ENCODE measurements at regions not wholly inside any gene's neighbourhood (a gene's known extent, or its start where the extent isn't known, plus 50 kb on each side); places are given as distances from the start of the nearest gene placed in this dataset.
"Not testable (repeated sequence)": the region's sequence is repeated elsewhere in the genome, so short reads cannot be mapped to it uniquely, and the experiment has no call there.

DNA sequence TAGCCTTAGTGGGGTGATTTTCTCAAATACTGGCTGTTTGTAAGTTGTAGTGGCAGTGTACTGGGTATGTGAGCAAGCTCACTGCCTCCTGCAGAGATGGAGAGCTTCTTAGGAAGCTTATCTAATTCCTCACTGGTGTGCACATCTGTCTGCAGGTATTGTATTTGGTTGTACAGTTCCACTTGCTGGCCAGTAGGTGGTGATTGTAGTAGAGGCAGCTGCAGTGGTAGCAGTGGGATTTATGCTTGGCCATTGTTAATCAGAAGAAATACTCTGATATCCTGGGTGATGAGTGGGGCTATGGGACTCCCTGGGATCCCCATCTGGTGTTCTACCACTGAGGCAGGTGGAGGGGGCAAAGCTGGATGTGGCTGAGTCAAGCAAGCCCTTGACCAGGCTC lies 276.1 kb upstream of the SPAG17 start:
- no peak for DNase-seq (ENCODE audit: low spot score)

- DNase-seq (ENCODE audit: low spot score): no peak
Measured at GRCh38 chr1:118459871-118460270, 274.8 kb upstream of the SPAG17 start.

DNA sequence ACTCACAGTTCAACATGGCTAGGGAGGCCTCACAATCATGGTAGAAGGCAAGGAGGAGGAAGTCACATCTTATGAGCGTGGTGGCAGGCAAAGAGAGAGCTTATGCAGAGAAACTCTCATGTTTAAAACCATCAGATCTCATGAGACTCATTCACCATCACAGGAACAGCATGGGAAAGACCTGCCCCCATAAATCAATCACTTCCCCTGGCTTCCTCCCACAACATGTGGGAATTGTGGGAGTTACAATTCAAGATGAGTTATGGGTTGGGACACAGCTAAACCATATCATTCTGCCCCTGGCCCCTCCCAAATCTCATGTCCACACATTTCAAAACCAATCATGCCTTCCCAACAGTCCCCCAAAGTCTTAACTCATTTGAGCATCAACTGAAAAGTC lies 268.8 kb upstream of the SPAG17 start:
- DNase-seq (ENCODE audit: low spot score): not testable (repeated sequence)

DNA sequence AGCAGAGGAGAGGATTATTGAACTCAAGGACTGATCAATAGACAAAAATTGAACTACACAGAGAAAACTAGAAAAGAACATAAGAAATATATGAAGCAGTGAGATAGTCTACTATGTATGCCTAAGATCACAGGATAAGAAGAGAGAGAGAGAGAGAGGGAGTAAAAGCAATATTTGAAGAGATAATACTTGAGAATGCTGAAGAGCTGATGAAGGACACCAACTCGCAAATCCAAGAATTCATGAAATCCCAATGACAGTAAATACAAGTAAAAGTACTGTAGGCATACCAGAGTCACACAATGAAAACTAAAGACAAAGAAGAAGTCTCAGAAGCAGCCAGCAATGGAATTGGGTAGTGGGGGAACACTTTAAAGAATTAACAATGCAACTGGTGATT lies 260.1 kb upstream of the SPAG17 start:
- DNase-seq (ENCODE audit: low spot score): no peak

- DNase-seq (ENCODE audit: low spot score): no peak
Measured at GRCh38 chr1:118442214-118442613, 257.2 kb upstream of the SPAG17 start.

DNA sequence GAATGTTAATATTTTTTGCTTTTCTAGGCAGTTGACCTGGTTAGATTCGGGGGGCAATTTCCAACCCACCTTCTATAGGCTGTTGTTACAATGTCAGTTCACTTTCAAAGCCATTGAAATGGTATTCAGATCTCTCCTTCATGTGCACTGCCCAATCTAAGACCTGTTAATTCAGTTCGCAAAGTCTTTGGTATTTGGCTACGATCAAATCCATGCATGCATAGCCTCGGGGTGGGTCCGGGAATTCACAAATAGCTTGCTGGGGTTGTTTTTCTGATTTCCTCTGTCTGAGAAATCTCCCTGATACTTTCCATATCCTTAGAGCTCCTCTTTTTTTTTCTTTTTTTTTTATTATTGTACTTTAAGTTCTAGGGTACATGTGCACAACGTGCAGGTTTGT lies 252.6 kb upstream of the SPAG17 start:
- DNase-seq (ENCODE audit: low spot score): no peak

- no peak for DNase-seq (ENCODE audit: low spot score)
Measured at GRCh38 chr1:118429856-118430255, 244.8 kb upstream of the SPAG17 start.

- no peak for DNase-seq (ENCODE audit: low spot score)
Measured at GRCh38 chr1:118421868-118422350, 236.9 kb upstream of the SPAG17 start.

- DNase-seq (ENCODE audit: low spot score): no peak
Measured at GRCh38 chr1:118404024-118404423, 219.0 kb upstream of the SPAG17 start.

GRCh38 chr1:118397496-118397859 lies 212.4 kb upstream of the SPAG17 start:
- no peak for DNase-seq (ENCODE audit: low spot score)

DNA sequence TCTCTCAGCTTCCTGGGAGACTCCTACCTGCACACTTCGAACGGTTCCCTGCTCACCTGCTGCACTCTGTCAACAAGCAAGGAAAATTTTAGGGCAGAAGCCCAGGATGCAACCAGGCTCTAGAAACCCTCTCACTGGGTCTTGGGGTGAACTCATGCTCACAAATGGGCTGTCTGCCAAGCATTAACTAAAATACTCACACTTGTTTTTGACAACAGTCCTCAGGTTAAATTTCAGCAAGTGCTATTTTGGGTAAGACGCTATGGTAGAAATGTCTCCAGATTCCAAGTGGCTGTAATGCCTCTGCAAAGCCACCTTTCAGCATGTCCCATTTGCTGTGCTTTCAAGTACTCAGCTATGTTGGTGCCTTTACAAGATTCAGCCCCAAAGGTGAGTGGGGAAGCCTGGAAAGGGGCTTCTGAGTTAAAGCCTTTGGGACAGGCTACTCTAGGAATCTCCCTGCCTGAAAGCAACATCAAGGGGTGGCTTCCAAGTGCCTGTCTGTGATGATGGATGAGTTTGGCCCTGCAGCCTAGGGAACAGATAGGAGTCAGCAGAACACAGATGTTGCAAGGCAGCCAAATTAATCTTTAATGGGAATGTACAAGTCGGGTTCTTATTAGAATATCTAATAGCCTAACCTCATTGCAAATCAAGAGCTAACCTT lies 211.9 kb upstream of the SPAG17 start:
- DNase-seq (ENCODE audit: low spot score): no peak

- DNase-seq (ENCODE audit: low spot score): no peak
Measured at GRCh38 chr1:118396279-118396678, 211.3 kb upstream of the SPAG17 start.

DNA sequence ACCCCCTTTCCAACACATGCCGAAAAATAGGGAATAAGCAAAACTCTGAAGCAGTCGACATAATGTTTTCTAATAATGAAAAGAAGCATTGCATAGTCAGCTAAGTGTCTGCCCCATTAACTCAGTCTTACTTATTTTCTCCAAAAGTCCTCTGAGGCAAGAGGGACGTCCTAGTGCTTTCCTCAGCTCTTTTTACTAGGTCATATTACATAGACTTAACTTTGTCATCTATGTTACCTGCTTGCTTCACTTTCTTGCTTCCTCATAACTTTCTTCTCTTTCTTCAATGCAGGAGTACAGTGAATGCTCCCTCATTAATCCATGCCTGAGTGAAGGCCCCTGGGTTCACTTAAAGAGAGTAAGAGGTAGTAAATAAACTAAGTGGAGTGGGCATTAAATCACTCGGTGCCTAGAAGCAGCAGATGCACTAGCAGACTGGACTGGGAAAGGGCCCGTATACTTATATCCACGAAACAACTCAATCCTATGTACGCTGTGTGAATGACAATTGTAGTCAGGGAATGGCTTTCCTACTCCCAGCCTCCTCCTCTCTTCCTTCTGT lies 210.5 kb upstream of the SPAG17 start:
- DNase-seq (ENCODE audit: low spot score): no peak

DNA sequence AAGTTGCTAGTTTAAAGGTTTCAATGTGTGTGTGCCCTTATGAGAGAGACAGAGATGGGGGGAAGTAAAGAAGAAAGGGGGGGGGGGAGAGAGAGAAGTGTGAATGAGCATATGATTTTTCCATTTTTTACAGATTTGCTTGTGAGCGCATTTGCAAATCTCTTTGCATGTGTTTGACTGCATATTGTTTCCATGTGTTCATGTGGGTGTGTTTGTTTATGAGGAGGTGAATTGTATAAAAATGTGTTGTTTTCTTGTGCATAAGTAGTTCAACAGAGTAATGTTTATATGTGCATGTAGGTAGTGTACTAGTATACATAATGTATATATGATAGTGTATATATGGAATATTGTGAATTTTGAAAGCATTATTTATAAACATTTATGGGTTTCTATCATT lies 205.9 kb upstream of the SPAG17 start:
- no peak for DNase-seq (ENCODE audit: low spot score)

DNA sequence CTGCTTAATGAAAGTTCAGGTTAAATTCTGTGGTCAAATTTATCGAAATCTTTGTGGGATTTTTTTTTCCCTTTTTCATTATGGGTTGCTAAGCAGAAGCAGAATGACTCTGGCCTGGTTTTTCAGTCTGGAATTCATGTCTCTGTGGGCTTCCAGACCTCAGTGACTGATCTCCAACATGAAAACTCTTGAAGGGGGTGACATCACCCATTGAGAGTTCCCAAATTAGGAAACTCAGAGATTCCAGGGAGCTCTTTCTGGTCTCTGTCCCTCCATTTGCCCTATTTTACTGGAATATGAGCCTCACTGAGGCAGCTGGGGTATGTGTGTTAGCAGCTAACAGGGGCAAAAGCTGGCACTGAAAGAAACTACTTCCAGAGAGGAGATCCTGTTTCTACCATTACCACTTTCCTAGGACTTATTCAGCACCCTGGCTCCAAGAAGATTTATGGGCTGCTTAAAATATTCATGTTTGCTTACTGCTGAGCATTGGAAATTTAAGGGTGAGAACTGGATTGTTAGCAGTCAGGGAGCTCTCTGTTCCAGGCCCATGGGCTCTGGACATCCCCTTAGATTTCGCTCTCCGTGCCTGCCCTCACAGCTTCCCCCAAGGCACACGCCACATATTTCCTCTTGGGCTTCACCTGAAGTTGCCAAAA lies 203.4 kb upstream of the SPAG17 start:
- no peak for DNase-seq (ENCODE audit: low spot score)

- DNase-seq (ENCODE audit: low spot score): no peak
Measured at GRCh38 chr1:118381197-118381869, 196.3 kb upstream of the SPAG17 start.

- not testable (repeated sequence) for DNase-seq (ENCODE audit: low spot score)
Measured at GRCh38 chr1:118377183-118377582, 192.2 kb upstream of the SPAG17 start.

DNA sequence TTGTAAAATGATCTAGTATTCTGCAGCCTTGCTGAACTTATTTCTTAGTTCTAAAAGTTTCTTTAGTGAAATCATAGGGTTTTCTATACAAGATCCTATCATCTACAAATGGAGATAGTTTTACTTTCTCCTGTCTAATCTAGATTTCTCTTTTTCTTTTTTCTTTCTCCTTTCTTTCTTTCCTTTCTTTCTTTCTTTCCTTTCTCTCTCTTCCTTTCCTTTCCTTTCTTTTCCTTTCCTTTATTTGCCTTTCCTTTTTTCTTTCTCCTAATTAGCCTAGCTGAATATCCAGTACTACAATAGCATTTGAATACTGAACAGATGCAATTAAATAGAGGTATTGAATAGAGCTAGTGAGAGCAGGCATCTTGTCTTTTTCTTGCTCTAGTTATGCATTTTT lies 186.6 kb upstream of the SPAG17 start:
- DNase-seq (ENCODE audit: low spot score): no peak

- no peak for DNase-seq (ENCODE audit: low spot score)
Measured at GRCh38 chr1:118370861-118371260, 185.8 kb upstream of the SPAG17 start.

- no peak for DNase-seq (ENCODE audit: low spot score)
Measured at GRCh38 chr1:118366286-118366685, 181.3 kb upstream of the SPAG17 start.

DNA sequence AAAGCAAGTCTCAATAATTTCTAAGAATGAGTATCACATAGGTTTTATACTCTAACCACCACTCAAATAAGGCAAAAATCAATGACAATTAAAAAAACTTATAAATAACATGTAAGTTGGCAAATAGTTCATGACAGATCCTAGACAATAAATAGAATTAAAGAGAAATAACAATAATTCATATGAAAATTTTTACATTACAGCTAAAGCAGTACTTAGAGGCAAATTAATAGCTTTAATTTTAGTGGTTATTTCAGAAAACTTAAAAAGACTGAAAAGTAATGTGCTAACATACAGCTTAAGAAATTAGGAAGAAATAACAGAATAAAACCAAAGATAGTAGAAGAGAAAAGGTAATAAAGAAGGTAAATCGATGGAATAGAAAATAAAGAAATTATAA lies 179.9 kb upstream of the SPAG17 start:
- DNase-seq (ENCODE audit: low spot score): no peak

DNA sequence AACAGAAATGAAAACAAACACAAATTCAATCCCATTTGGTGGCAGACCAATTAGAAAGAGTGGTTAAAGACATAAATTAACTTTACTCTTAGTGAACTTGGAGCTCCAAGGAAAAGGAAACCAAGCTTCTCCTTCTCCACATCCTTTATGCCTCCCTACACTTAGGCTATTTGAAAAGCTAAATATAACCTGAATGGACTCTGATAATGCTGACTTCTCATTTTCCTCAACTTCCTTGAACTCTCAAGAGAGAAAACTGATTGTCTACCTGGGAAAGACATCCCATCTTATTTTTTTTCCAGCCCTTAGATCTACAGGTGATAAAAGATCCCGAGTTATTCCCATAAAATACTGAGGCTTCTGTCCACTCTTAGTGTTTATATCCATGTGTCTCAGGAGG lies 178.4 kb upstream of the SPAG17 start:
- no peak for DNase-seq (ENCODE audit: low spot score)

- no peak for DNase-seq (ENCODE audit: low spot score)
Measured at GRCh38 chr1:118360817-118361216, 175.8 kb upstream of the SPAG17 start.

Measured in Ammon's horn (tissue), 1 donor.